H1 (cell line): ENCODE measurements at regions not wholly inside any gene's neighbourhood (a gene's known extent, or its start where the extent isn't known, plus 50 kb on each side); places are given as distances from the start of the nearest gene placed in this dataset.

Experiments used
- CTCF ChIA-PET: fragments of 300-600 bp; sonication (Branson Sonifier 250); formaldehyde crosslinking; loops from one replicate; lab custom pipeline; 2021; ENCODE audit not compliant: partially characterized antibody; lab: Charles Lee
- POLR2A ChIA-PET: fragments of 300-600 bp; sonication (Branson Sonifier 250); formaldehyde crosslinking; loops from one replicate; lab custom pipeline; 2021; ENCODE audit warnings: inconsistent platforms; ENCODE audit not compliant: partially characterized antibody; lab: Charles Lee
- DNase-seq, 2 experiments: peaks; one replicate each; pipeline versions ENCODE4 v3.0.0 to v3.0.0-alpha.2; 2010 to 2022; ENCODE audit warnings: low spot score in 2 of 2, low read depth in 1 of 2, mixed read lengths in 1 of 2
- FAIRE-seq: peaks from 2 replicates; lab custom pipeline; 2011; peaks lifted over from hg19 to GRCh38; lab: Jason Lieb, UNC
- H2AFZ ChIP-seq: 2 replicates; pipeline ENCODE4 v1.8.1; 2012; ENCODE audit warnings: low read length, inconsistent platforms
- H2AK5ac ChIP-seq: 2 replicates; pipeline ENCODE4 v1.6.1; 2013; ENCODE audit warnings: low read depth, low read length
- H2BK120ac ChIP-seq: replicated peaks from 2 replicates; pipeline ENCODE3; 2013; ENCODE audit warnings: low read depth, low read length, inconsistent platforms
- H2BK12ac ChIP-seq: 2 replicates; pipeline ENCODE4 v1.6.1; 2013; ENCODE audit warnings: low read depth, low read length
- H2BK15ac ChIP-seq: 2 replicates; pipeline ENCODE4 v1.6.1; 2013; ENCODE audit warnings: low read length
- H2BK20ac ChIP-seq: 2 replicates; pipeline ENCODE4 v1.6.1; 2013; ENCODE audit warnings: low read length
- H2BK5ac ChIP-seq: 2 replicates; pipeline ENCODE4 v1.6.1; 2013; ENCODE audit warnings: low read depth, low read length
- H3K14ac ChIP-seq: 2 replicates; pipeline ENCODE4 v1.6.1; 2013; ENCODE audit warnings: inconsistent platforms; ENCODE audit not compliant: insufficient read length
- H3K18ac ChIP-seq: 2 replicates; pipeline ENCODE4 v1.6.1; 2013; ENCODE audit warnings: low read length; ENCODE audit errors: extremely low read depth
- H3K23ac ChIP-seq: 2 replicates; pipeline ENCODE4 v1.6.1; 2013; ENCODE audit warnings: inconsistent platforms; ENCODE audit not compliant: insufficient read length
- H3K23me2 ChIP-seq: 2 replicates; pipeline ENCODE4 v1.6.1; 2013; ENCODE audit warnings: low read depth, low read length
- H3K27ac ChIP-seq: 2 replicates; pipeline ENCODE4 v1.6.1; 2011; ENCODE audit warnings: low read depth, low read length, inconsistent platforms
- H3K27me3 ChIP-seq, 4 experiments: replicated peaks in 1 of 4; 1 replicate in 1 of 4; 2 replicates in 3 of 4; pipeline versions ENCODE4 v1.6.1 to v1.8.1; 2011 to 2013; ENCODE audit warnings: low read length in 3 of 4, mild to moderate bottlenecking in 3 of 4, inconsistent platforms in 2 of 4, mixed read lengths in 2 of 4, moderate library complexity in 1 of 4; ENCODE audit not compliant: control insufficient read depth in 3 of 4, insufficient read depth in 3 of 4; ENCODE audit errors: extremely low read depth in 1 of 4
- H3K36me3 ChIP-seq, 4 experiments: 2 replicates each; pipeline versions ENCODE4 v1.6.1 to v1.8.1; 2011 to 2013; ENCODE audit warnings: mild to moderate bottlenecking in 4 of 4, low read length in 3 of 4, moderate library complexity in 2 of 4, control low read depth in 1 of 4, inconsistent platforms in 1 of 4; ENCODE audit not compliant: insufficient read depth in 4 of 4, control insufficient read depth in 2 of 4
- H3K4ac ChIP-seq: replicated peaks from 2 replicates; pipeline ENCODE3; 2013; ENCODE audit warnings: low read length, low read depth, mixed read lengths, inconsistent platforms; ENCODE audit not compliant: insufficient read length
- H3K4me1 ChIP-seq, 4 experiments: replicated peaks in 1 of 4; 1 replicate in 1 of 4; 2 replicates in 3 of 4; pipeline versions ENCODE4 v1.6.1 to v1.8.1; 2011 to 2013; ENCODE audit warnings: low read length in 3 of 4, inconsistent platforms in 2 of 4, mixed read lengths in 1 of 4; ENCODE audit not compliant: insufficient read depth in 4 of 4, control insufficient read depth in 3 of 4
- H3K4me2 ChIP-seq, 2 experiments: 2 replicates each; pipeline versions ENCODE4 v1.6.1 to v1.8.1; 2011 to 2013; ENCODE audit warnings: low read depth in 2 of 2, low read length in 2 of 2, control low read depth in 1 of 2, inconsistent platforms in 1 of 2, mild to moderate bottlenecking in 1 of 2; ENCODE audit not compliant: insufficient read depth in 1 of 2
- H3K4me3 ChIP-seq, 4 experiments: fragments of 200-600, 300-600 bp in 1 of 4; sonication (generic), shearing (Covaris generic), sonication (Bioruptor Twin) in 1 of 4; 2 replicates each; pipeline versions ENCODE4 v1.5.1 to v1.8.1; 2011 to 2016; ENCODE audit warnings: low read length in 4 of 4, low read depth in 3 of 4, control low read depth in 2 of 4, inconsistent platforms in 2 of 4, mild to moderate bottlenecking in 2 of 4, mixed read lengths in 1 of 4, moderate library complexity in 1 of 4; ENCODE audit not compliant: insufficient read depth in 2 of 4; ENCODE audit errors: extremely low read depth in 1 of 4
- H3K56ac ChIP-seq: replicated peaks from 2 replicates; pipeline ENCODE3; 2013; ENCODE audit warnings: low read depth, mild to moderate bottlenecking, mixed read lengths, low read length, inconsistent platforms; ENCODE audit not compliant: insufficient read length
- H3K79me1 ChIP-seq: 2 replicates; pipeline ENCODE4 v1.6.1; 2013; ENCODE audit warnings: low read depth, low read length, control low read depth
- H3K79me2 ChIP-seq, 2 experiments: 2 replicates each; pipeline versions ENCODE4 v1.6.1 to v1.8.1; 2012 to 2013; ENCODE audit warnings: low read length in 2 of 2, mild to moderate bottlenecking in 2 of 2, inconsistent platforms in 1 of 2; ENCODE audit not compliant: insufficient read depth in 2 of 2, control insufficient read depth in 1 of 2
- H3K9ac ChIP-seq, 4 experiments: replicated peaks in 1 of 4; 1 replicate in 1 of 4; 2 replicates in 3 of 4; pipeline versions ENCODE4 v1.6.1 to v1.8.1; 2011 to 2013; ENCODE audit warnings: low read depth in 3 of 4, low read length in 3 of 4, control low read depth in 2 of 4, mild to moderate bottlenecking in 2 of 4, moderate library complexity in 2 of 4, inconsistent platforms in 1 of 4; ENCODE audit errors: extremely low read depth in 1 of 4
- H3K9me3 ChIP-seq, 2 experiments: 2 replicates each; pipeline versions ENCODE4 v1.6.1 to v1.8.1; 2012 to 2013; ENCODE audit warnings: mild to moderate bottlenecking in 2 of 2, moderate library complexity in 2 of 2, control low read depth in 1 of 2, inconsistent platforms in 1 of 2, low read depth in 1 of 2, low read length in 1 of 2, mixed read lengths in 1 of 2; ENCODE audit not compliant: insufficient read depth in 2 of 2
- H4K20me1 ChIP-seq, 2 experiments: replicated peaks in 1 of 2; 2 replicates each; pipeline versions ENCODE3 to v1.8.1; 2011 to 2013; ENCODE audit warnings: inconsistent platforms in 2 of 2, low read length in 2 of 2, mild to moderate bottlenecking in 1 of 2; ENCODE audit not compliant: insufficient read depth in 2 of 2, control insufficient read depth in 1 of 2
- H4K5ac ChIP-seq: 2 replicates; pipeline ENCODE4 v1.6.1; 2013; ENCODE audit warnings: low read length, low read depth, mixed read lengths, inconsistent platforms; ENCODE audit not compliant: insufficient read length
- H4K8ac ChIP-seq: 2 replicates; pipeline ENCODE4 v1.8.0; 2013; ENCODE audit warnings: mild to moderate bottlenecking, moderate library complexity, low read length, inconsistent platforms; ENCODE audit not compliant: insufficient read depth; ENCODE audit errors: extremely low read depth
- H4K91ac ChIP-seq: replicated peaks from 2 replicates; pipeline ENCODE3; 2013; ENCODE audit warnings: low read length, mixed read lengths, inconsistent platforms; ENCODE audit not compliant: insufficient read length
- ATF3 ChIP-seq: IDR thresholded peaks from 2 replicates; pipeline ENCODE4 v1.6.1; 2011; ENCODE audit warnings: low read depth, mild to moderate bottlenecking, low read length; ENCODE audit not compliant: insufficient read depth
- GTF2F1 ChIP-seq: IDR thresholded peaks from 2 replicates; pipeline ENCODE4 v1.6.1; 2012; ENCODE audit warnings: low read depth, low read length, improper control_type of control experiment, borderline replicate concordance
- JUN ChIP-seq: IDR thresholded peaks from 2 replicates; pipeline ENCODE4 v1.6.1; 2011; ENCODE audit warnings: low read depth, mild to moderate bottlenecking, improper control_type of control experiment, low read length
- KDM1A ChIP-seq: fragments of 200-600, 300-600 bp; sonication (generic); IDR thresholded peaks from 2 replicates; pipeline ENCODE4 v1.7.1; 2016; ENCODE audit warnings: mild to moderate bottlenecking, low read length, borderline replicate concordance
- MAFK ChIP-seq: IDR thresholded peaks from 2 replicates; pipeline ENCODE4 v1.6.1; 2012; ENCODE audit warnings: low read depth, mild to moderate bottlenecking, improper control_type of control experiment, low read length
- POLR2A ChIP-seq, 2 experiments: IDR thresholded peaks; 1 replicate in 1 of 2; 2 replicates in 1 of 2; pipeline ENCODE4 v1.6.1; 2011; ENCODE audit warnings: low read depth in 2 of 2, low read length in 2 of 2, mild to moderate bottlenecking in 2 of 2; ENCODE audit errors: control extremely low read depth in 1 of 2
- RBBP5 ChIP-seq: IDR thresholded peaks from 2 replicates; pipeline ENCODE4 v1.7.1; 2012; ENCODE audit warnings: low read depth, mild to moderate bottlenecking, inconsistent platforms, low read length, moderate library complexity, borderline replicate concordance
- RNF2 ChIP-seq: fragments of 200-900, 300-1000 bp; sonication (generic); IDR thresholded peaks from 2 replicates; pipeline ENCODE4 v1.7.1; 2016; ENCODE audit warnings: borderline replicate concordance, low read depth, mild to moderate bottlenecking, antibody characterized with exemption, low read length; ENCODE audit not compliant: poor library complexity, severe bottlenecking; ENCODE audit errors: missing control alignments
- SP2 ChIP-seq: IDR thresholded peaks from 2 replicates; pipeline ENCODE4 v1.6.1; 2012; ENCODE audit warnings: mild to moderate bottlenecking, low read length, inconsistent platforms
- USF2 ChIP-seq: IDR thresholded peaks from 2 replicates; pipeline ENCODE4 v1.6.1; 2011; ENCODE audit warnings: low read length, improper control_type of control experiment
- ZNF274 ChIP-seq: IDR thresholded peaks from 2 replicates; pipeline ENCODE4 v1.7.0; 2012; ENCODE audit warnings: low read length, borderline replicate concordance; ENCODE audit errors: extremely low read depth
- WGBS, 2 experiments: shearing (Covaris generic) in 1 of 2; methylation state at CpG; one replicate each; pipeline versions ENCODE4 v1.1.6 to v1.1.7; 2013 to 2015; ENCODE audit warnings: low lambda C conversion rate in 2 of 2, mixed read lengths in 2 of 2, inconsistent platforms in 1 of 2, low coverage in 1 of 2, missing lambda C conversion rate in 1 of 2; ENCODE audit not compliant: insufficient replicate concordance in 2 of 2, insufficient coverage in 1 of 2, insufficient read length in 1 of 2; ENCODE audit errors: extremely low coverage in 1 of 2, missing lambda C conversion rate in 1 of 2; 5-methylcytosine and 5-hydroxymethylcytosine counted together

DNA sequence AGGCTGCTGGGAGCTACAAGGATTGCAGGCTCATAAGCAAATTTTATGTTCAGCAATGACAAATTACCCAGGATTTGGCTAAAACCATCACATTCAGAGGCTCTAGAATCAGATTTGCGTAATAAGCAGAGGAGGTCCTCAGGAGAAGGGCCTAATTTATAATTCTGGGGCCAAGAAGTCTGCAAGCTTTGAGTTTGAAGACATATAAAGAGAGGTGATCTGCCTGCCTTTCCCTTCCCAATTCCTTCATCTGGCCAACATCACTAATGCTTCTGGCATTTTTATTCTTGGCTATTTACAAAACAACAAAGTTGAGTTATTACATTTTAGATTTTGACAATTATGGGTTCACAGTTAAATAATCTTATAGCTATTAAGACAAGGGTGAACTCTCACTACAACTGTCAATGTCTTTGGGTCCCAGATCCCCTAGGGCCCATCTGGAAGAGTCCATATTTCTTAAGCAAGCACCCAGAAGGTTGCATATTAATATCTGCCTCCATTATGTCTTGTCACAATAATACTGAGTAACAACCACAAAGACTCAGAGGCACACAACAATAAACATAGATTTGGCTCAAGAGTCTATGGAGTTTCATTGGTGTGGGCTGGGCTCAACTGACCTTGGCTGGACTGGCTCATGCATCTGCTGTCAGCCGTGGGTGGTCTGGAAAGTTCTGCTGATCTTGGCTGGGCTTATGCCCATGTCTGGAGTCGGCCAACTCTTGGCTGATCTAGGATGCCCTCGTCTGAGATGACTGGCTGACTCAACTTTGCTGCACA, 67.2 kb upstream of the CD82 start:
- Histone ChIP-seq H4K91ac (no peak overlapping the region), H3K4me3 (no peak overlapping the region), H2BK120ac (no peak overlapping the region), H3K4ac (no peak overlapping the region), H4K8ac (no peak overlapping the region), H2AK5ac (no peak overlapping the region), H3K18ac (no peak overlapping the region), H2BK5ac (no peak overlapping the region), H2BK15ac (no peak overlapping the region), H4K5ac (no peak overlapping the region), H3K36me3 (no peaks in the 10 kb centered on the region), H3K79me1 (no peaks in the 10 kb centered on the region), H3K27me3 (no peaks in the 10 kb centered on the region), H3K56ac (no peak overlapping the region), H3K79me2 (no peaks in the 10 kb centered on the region), H3K14ac (no peak overlapping the region), H3K4me2 (no peak overlapping the region), H3K9me3 (no peaks in the 10 kb centered on the region), H3K23me2 (no peaks in the 10 kb centered on the region), H2BK20ac (no peak overlapping the region), H3K4me1 (no peaks in the 10 kb centered on the region), H3K27ac (no peak overlapping the region), H2AFZ (no peak overlapping the region), H4K20me1 (no peaks in the 10 kb centered on the region), H3K9ac (no peak overlapping the region), H2BK12ac (no peak overlapping the region), H3K23ac (no peak overlapping the region)
- 89% methylated on average over 4 of the region's 4 CpGs; no CpG with 5 or more reads in 1 of the 2 experiments for WGBS, 2 experiments
- FAIRE-seq, result no peak
- no peak for DNase-seq
- ChIA-PET POLR2A (no interaction called here), CTCF (interaction anchor here (1.7 to 1.8 kb wide), 2 partner anchors 25 to 58 kb away, joined by 5 read pairs; no protein-coding TSS in a partner anchor)
- TF ChIP-seq KDM1A (no peak), GTF2F1 (no peak), ATF3 (no peak), ZNF274 (no peak), USF2 (no peak), SP2 (no peak), JUN (no peak), MAFK (no peak), POLR2A (IDR thresholded peaks at IDR 0.05; ENCODE audit: control extremely low read depth in 1 of 2, low read depth in 2 of 2, low read length in 2 of 2) (no peak), RBBP5 (no peak), RNF2 (no peak)
